Left kidney (tissue), 1 donor: ENCODE measurements at regions not wholly inside any gene's neighbourhood (a gene's known extent, or its start where the extent isn't known, plus 50 kb on each side); places are given as distances from the start of the nearest gene placed in this dataset.

ENCODE experiments used
- DNase-seq: peaks from one replicate; pipeline ENCODE4 v3.0.0-alpha.2; 2013

- peak; percentile 22 for DNase-seq
Observed at GRCh38 chr2:71277536-71278103, 50.7 kb upstream of the PAIP2B start.

GRCh38 chr2:71277147-71277475 lies 50.2 kb upstream of the PAIP2B start:
- DNase-seq, result peak; percentile 3

DNA sequence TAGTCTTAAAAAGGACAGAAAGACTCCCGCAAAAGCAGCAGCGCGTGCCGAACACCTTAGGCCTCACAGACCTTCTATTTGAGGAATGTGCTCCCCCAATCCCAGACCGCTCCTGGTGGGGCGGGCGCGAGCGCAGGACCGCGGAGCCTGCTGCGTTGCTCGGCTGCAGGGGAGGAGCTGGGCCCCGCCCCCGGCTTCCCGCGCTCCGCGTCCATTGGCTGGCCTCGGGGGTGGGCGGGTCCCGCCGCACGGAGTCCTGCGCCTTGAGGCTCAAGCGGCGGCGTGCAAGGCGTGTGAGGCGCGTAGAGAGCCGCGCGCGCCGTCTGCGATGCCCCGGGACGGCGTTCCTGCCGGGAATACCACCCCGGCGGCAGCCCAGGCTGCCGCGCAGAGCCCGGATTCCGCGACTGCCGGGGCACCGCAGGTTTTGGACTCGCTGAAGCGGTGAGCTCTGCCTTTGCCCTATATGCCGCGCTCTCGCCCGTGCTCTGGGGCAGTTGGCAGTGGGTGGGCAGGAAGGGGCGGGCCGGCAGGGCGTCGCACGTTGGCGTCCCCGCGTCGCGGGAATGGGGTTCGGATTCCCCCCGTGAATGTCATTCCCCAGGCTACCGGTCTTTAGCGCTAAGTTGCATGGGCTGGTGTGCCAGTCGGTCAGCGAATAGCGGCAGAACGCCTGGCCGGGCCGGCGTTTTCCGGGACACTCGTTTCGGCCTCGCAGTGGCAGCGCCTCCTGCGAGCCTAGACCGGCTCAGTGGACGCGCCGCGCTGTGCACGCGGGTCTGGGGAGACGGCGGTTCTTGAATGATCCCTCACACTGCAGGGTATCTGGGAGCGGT lies 49.6 kb upstream of the PAIP2B start:
- peak; percentile 73 for DNase-seq
